ENCODE measurements at regions not wholly inside any gene's neighbourhood (a gene's known extent, or its start where the extent isn't known, plus 50 kb on each side); places are given as distances from the start of the nearest gene placed in this dataset.

- Mint-ChIP-seq H3K27ac (no peak overlapping the region), H3K4me3 (no peak overlapping the region), H3K9me3 (peaks cover 20% of the 10 kb centered on the region), H3K36me3 (ENCODE audit: low read depth) (peaks cover 5% of the 10 kb centered on the region; the same call in 2 of the 3 replicates), H3K4me1 (no peaks in the 10 kb centered on the region), H3K27me3 (ENCODE audit: insufficient read depth, low read depth, poor library complexity) (peaks cover 1% of the 10 kb centered on the region)
- Histone ChIP-seq H3K9me2 (ENCODE audit: insufficient read depth) (no peaks in the 10 kb centered on the region), H3F3A (replicated peaks; ENCODE audit: low read depth) (no peaks in the 10 kb centered on the region), H2AFZ (no peak overlapping the region), H3K4me3 (no peak overlapping the region), H3K4me1 (ENCODE audit: insufficient read depth) (no peaks in the 10 kb centered on the region), H3K27me3 (ENCODE audit: insufficient read depth) (no peaks in the 10 kb centered on the region), H4K20me1 (replicated peaks; ENCODE audit: insufficient read depth) (no peaks in the 10 kb centered on the region), H3K27ac (ENCODE audit: low read depth) (no peak overlapping the region), H3K4me2 (no peak overlapping the region), H3K79me2 (replicated peaks; ENCODE audit: insufficient read depth) (no peaks in the 10 kb centered on the region), H3K36me3 (ENCODE audit: insufficient read depth) (peaks cover 9% of the 10 kb centered on the region; the same call in 1 of the 2 replicates)
- DNase-seq (ENCODE audit: low spot score): no peak
- TF ChIP-seq, protein P1, sequence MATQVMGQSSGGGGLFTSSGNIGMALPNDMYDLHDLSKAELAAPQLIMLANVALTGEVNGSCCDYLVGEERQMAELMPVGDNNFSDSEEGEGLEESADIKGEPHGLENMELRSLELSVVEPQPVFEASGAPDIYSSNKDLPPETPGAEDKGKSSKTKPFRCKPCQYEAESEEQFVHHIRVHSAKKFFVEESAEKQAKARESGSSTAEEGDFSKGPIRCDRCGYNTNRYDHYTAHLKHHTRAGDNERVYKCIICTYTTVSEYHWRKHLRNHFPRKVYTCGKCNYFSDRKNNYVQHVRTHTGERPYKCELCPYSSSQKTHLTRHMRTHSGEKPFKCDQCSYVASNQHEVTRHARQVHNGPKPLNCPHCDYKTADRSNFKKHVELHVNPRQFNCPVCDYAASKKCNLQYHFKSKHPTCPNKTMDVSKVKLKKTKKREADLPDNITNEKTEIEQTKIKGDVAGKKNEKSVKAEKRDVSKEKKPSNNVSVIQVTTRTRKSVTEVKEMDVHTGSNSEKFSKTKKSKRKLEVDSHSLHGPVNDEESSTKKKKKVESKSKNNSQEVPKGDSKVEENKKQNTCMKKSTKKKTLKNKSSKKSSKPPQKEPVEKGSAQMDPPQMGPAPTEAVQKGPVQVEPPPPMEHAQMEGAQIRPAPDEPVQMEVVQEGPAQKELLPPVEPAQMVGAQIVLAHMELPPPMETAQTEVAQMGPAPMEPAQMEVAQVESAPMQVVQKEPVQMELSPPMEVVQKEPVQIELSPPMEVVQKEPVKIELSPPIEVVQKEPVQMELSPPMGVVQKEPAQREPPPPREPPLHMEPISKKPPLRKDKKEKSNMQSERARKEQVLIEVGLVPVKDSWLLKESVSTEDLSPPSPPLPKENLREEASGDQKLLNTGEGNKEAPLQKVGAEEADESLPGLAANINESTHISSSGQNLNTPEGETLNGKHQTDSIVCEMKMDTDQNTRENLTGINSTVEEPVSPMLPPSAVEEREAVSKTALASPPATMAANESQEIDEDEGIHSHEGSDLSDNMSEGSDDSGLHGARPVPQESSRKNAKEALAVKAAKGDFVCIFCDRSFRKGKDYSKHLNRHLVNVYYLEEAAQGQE (IDR thresholded peaks at IDR 0.05; ENCODE audit: unreplicated experiment): no peak
- TF ChIP-seq EZH2 (IDR thresholded peaks at IDR 0.05; ENCODE audit: low read depth, unreplicated experiment) (no peak), NANOG (IDR thresholded peaks at IDR 0.05; ENCODE audit: borderline replicate concordance) (no peak), ZNF114 (CRISPR knock-in tag; IDR thresholded peaks at IDR 0.05) (no peak)
- ATAC-seq: no peak
These were observed 933.8 kb downstream of the REEP3 start for GRCh38 chr10:64454962-64455361.

DNA sequence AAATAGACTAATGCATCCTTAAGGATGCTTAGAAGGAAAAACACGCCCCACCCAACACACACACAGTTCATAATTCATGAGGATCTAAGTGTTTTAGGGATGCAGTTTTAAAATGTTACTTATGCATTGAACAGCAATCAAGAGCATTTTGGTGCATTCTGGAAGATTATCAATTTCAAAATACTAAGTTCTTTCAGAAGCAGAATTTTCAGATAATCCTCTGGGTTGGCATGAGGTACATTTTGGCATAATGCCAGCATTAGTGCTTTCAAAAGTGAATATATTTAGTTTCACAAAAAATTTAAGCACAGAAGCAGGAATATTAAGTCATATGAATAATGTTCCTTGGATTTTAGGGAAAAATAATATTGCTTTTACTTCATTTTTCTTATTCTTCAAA, 937.1 kb downstream of the REEP3 start:
- no peaks in the 10 kb centered on the region for H3K4me1 Mint-ChIP-seq

More for the DNA sequence above, 937.1 kb downstream of the REEP3 start:
- Mint-ChIP-seq H3K27ac (no peak overlapping the region), H3K4me3 (no peak overlapping the region), H3K36me3 (ENCODE audit: low read depth) (peaks cover under 1% of the 10 kb centered on the region; the same call in 1 of the 3 replicates), H3K9me3 (peaks cover 16% of the 10 kb centered on the region), H3K27me3 (ENCODE audit: insufficient read depth, low read depth, poor library complexity) (no peaks in the 10 kb centered on the region)
- ATAC-seq: no peak
- no peaks in the 10 kb centered on the region for H3K4me1 ChIP-seq (ENCODE audit: insufficient read depth)
- H3K79me2 ChIP-seq (replicated peaks; ENCODE audit: insufficient read depth): no peaks in the 10 kb centered on the region
- no peak overlapping the region for H3K4me3 ChIP-seq
- peaks cover 7% of the 10 kb centered on the region; the same call in 1 of the 2 replicates for H3K36me3 ChIP-seq (ENCODE audit: insufficient read depth)
- H3K9me2 ChIP-seq (ENCODE audit: insufficient read depth): no peaks in the 10 kb centered on the region
- no peak overlapping the region for H2AFZ ChIP-seq
- no peaks in the 10 kb centered on the region for H3F3A ChIP-seq (replicated peaks; ENCODE audit: low read depth)
- TF ChIP-seq ZNF331 (CRISPR knock-in tag; IDR thresholded peaks at IDR 0.05; ENCODE audit: low read depth): no peak
- TF ChIP-seq, protein P1 (IDR thresholded peaks at IDR 0.05; ENCODE audit: unreplicated experiment): no peak
- no peak for TF ChIP-seq CTCF (conservative IDR thresholded peaks at IDR 0.05; ENCODE audit: low read depth in 2 of 2)
- no peak for TF ChIP-seq POLR2AphosphoS5 (IDR thresholded peaks at IDR 0.05; ENCODE audit: low read depth)
- TF ChIP-seq EZH2phosphoT487 (IDR thresholded peaks at IDR 0.05; ENCODE audit: unreplicated experiment): no peak
- H3K27ac ChIP-seq (ENCODE audit: low read depth): no peak overlapping the region
- no peak overlapping the region for H3K4me2 ChIP-seq
- H4K20me1 ChIP-seq (replicated peaks; ENCODE audit: insufficient read depth): no peaks in the 10 kb centered on the region
- H3K27me3 ChIP-seq (ENCODE audit: insufficient read depth): no peaks in the 10 kb centered on the region
- no peak for DNase-seq (ENCODE audit: low spot score)
